Esophagus squamous epithelium (tissue), 5 donors: ENCODE measurements at regions not wholly inside any gene's neighbourhood (a gene's known extent, or its start where the extent isn't known, plus 50 kb on each side); places are given as distances from the start of the nearest gene placed in this dataset.

Source experiments
- DNase-seq: peaks from one replicate; lab custom pipeline; 2025; lab: John Stamatoyannopoulos, UW
- H3K27ac ChIP-seq, 4 donors: fragments of 200-600 bp; sonication (generic); one replicate each; pipeline ENCODE4 v1.5.1; 2016 to 2019; ENCODE audit warnings: mild to moderate bottlenecking in 1 of 4
- H3K27me3 ChIP-seq, 4 donors: fragments of 200-600 bp; sonication (generic); 1 replicate in 3 of 4; 2 replicates in 1 of 4; pipeline versions ENCODE4 v1.5.1 to v1.6.0; 2017 to 2021; ENCODE audit warnings: antibody characterized with exemption in 1 of 4
- H3K36me3 ChIP-seq, 3 donors: fragments of 200-600 bp; sonication (generic); one replicate each; pipeline ENCODE4 v1.5.1; 2016 to 2019
- H3K4me1 ChIP-seq, 3 donors: fragments of 200-600 bp; sonication (generic); one replicate each; pipeline ENCODE4 v1.5.1; 2017 to 2019
- H3K4me3 ChIP-seq, 4 donors: fragments of 200-600 bp; sonication (generic); 1 replicate in 3 of 4; 2 replicates in 1 of 4; pipeline ENCODE4 v1.5.1; 2016 to 2019; ENCODE audit warnings: mild to moderate bottlenecking in 2 of 4, moderate library complexity in 1 of 4
- H3K9me3 ChIP-seq, 3 donors: fragments of 200-600 bp; sonication (generic); one replicate each; pipeline ENCODE4 v1.5.1; 2016 to 2019
- CTCF ChIP-seq, 6 experiments: fragments of 450-650 bp in 4 of 6; fragments of 200-600 bp in 2 of 6; sonication (generic) in 2 of 6; IDR thresholded peaks; one replicate each; pipeline ENCODE4 v1.5.1; 2016 to 2019; ENCODE audit warnings: antibody characterized with exemption in 6 of 6, mild to moderate bottlenecking in 4 of 6, moderate library complexity in 4 of 6
- POLR2A ChIP-seq, 4 donors: fragments of 450-650 bp; IDR thresholded peaks; one replicate each; pipeline ENCODE4 v1.6.1; 2017; ENCODE audit warnings: antibody characterized with exemption in 4 of 4, mild to moderate bottlenecking in 4 of 4, moderate library complexity in 3 of 4
- WGBS, 2 donors: methylation state at CpG; one replicate each; pipeline ENCODE4 v1.1.5; 2018; 5-methylcytosine and 5-hydroxymethylcytosine counted together
- intact Hi-C: fragments of 100-400 bp; cut with DNase I; formaldehyde crosslinking; loops from one replicate; pipeline ENCODE4 v1.15.0; 2022
- donor health status: DM: yes; HTN: yes; CAD: no.

DNA sequence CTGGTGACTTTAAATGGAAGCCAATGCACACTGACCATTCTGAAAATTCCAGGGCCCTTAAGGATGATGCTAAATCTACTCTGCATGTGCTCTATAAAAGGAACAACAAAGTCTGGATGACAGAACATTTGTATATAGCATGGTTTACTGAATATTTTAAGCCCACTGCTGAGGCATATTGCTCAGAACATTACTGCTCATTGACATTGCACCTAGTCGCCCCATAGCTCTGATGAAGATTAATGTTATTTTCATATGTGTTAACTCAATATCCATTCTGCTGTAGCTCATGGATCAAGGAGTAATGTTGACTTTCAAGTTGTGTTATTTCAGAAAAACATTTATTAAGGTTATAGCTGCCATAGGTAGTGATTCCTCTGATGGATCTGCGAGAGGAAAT is 827.5 kb upstream of the CHAC2 start:
- intact Hi-C loops, result no loop called here
- no peaks in the 10 kb centered on the region for H3K36me3 ChIP-seq
- no peak overlapping the region for H3K27ac ChIP-seq
- no peak for DNase-seq
- H3K4me1 ChIP-seq, result no peaks in the 10 kb centered on the region
- H3K4me3 ChIP-seq, result no peak overlapping the region
- H3K27me3 ChIP-seq, result no peaks in the 10 kb centered on the region
- H3K9me3 ChIP-seq, result no peaks in the 10 kb centered on the region
- TF ChIP-seq CTCF (IDR thresholded peaks at IDR 0.05) (no peak), POLR2A (IDR thresholded peaks at IDR 0.05) (no peak)
- WGBS, 2 donors, result 77 to 88% methylated on average over 2 of the region's 2 CpGs

- H3K9me3 ChIP-seq, result no peaks in the 10 kb centered on the region
- no peak for TF ChIP-seq CTCF (IDR thresholded peaks at IDR 0.05)
- no peak for TF ChIP-seq POLR2A (IDR thresholded peaks at IDR 0.05)
- H3K4me1 ChIP-seq, result no peaks in the 10 kb centered on the region
- H3K27ac ChIP-seq, result no peak overlapping the region
- DNase-seq, result no peak
- no peaks in the 10 kb centered on the region for H3K27me3 ChIP-seq
- H3K4me3 ChIP-seq, result no peak overlapping the region
- 65 to 71% methylated on average over 2 of the region's 2 CpGs for WGBS, 2 donors
- intact Hi-C loops, result no loop called here
- H3K36me3 ChIP-seq, result no peaks in the 10 kb centered on the region
These were observed 828.4 kb upstream of the CHAC2 start for GRCh38 chr2:52939250-52939649.

DNA sequence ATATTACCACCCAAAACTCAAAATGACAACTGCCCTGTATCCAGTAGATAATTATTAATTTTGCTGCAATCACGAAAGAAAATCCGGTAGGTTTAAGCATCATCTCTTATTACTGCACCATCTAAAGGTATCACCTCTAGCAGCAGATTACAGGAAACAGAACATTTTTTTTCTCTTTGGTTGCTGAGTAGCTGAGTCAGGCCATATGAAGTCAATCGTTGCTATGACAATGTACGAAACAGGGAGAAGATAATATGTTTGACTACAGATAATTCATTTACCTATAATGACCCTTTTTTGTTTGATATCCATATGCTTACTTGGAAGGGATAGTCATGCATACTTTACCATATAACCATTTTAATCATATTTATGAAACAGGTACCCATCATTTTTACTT is 831.6 kb upstream of the CHAC2 start:
- no peak for DNase-seq
- intact Hi-C loops, result no loop called here
- no peak overlapping the region for H3K27ac ChIP-seq
- no peaks in the 10 kb centered on the region for H3K36me3 ChIP-seq
- 89 to 93% methylated on average over 4 of the region's 4 CpGs for WGBS, 2 donors
- no peaks in the 10 kb centered on the region for H3K4me1 ChIP-seq
- no peaks in the 10 kb centered on the region for H3K27me3 ChIP-seq
- H3K4me3 ChIP-seq, result no peak overlapping the region
- TF ChIP-seq POLR2A (IDR thresholded peaks at IDR 0.05) (no peak), CTCF (IDR thresholded peaks at IDR 0.05) (no peak)
- no peaks in the 10 kb centered on the region for H3K9me3 ChIP-seq

DNA sequence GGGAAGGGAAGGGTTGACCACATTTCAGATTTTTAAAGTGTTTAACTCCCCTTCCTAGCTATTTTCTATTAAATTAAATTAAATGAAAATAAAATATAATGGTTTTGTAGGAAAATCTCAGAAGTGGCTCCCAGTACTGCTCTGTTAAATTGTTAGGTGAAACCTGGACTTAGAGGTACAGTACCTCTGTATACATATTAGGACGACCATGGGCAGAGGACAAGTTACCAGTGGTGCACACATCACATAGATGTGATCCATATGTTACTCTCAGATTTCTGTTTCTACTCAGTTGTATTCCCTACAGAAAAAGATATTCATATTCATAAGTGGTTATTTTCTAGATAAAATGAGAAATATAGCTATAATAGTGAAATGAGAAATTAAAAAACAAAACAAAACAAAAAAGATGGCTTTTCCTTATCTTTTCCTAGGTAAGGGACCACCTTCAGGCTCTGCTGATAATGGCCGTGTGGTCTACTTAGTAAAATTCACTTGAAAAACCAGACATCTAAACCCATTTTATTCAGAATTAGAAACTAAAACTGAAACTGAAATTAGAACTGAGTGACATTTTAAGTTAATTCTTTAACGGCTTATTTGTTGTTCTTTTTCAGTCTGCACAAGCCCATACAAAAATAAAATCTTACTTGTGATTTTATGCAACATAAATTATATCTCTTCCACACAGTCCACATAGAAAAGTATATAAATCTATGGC is 832.5 kb upstream of the CHAC2 start:
- whole genome bisulfite sequencing, 2 donors, result 36 to 38% methylated on average over 3 of the region's 3 CpGs
- no peak for DNase-seq
- Histone ChIP-seq H3K27ac (no peak overlapping the region), H3K27me3 (no peaks in the 10 kb centered on the region), H3K36me3 (no peaks in the 10 kb centered on the region), H3K4me1 (no peaks in the 10 kb centered on the region), H3K9me3 (no peaks in the 10 kb centered on the region), H3K4me3 (no peak overlapping the region)
- no peak for TF ChIP-seq CTCF (IDR thresholded peaks at IDR 0.05)
- no peak for TF ChIP-seq POLR2A (IDR thresholded peaks at IDR 0.05)
- intact Hi-C loops, result no loop called here

DNA sequence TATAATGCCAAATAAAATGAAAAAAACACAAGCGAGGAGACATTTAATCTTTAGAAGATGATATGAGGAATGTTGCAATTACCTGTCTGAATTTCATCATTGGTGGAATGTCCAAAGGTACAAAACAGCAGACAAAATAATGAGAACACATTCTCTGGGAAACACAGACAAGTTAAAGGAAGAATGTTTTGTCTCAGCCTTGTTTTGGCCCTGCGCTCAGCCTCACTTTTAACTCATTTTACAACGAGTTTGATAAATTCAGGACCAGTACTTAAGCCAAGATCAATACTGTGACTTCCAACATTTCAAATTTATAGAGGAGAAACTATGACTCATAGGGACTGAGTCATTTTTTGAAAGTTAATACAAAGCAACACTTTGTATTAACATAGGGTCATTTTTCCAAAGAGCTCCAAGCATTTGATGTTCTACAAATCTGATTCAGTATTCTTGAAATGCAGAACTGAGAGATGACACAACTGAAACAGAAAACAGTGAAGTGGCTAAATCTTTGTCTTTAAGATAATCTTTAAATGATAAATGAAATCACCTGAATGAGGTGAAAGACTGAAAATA is 833.2 kb upstream of the CHAC2 start:
- Histone ChIP-seq H3K36me3 (no peaks in the 10 kb centered on the region), H3K9me3 (peaks cover 0 to 6% (median 0%) of the 10 kb centered on the region in 3 donors), H3K27ac (no peak overlapping the region), H3K4me3 (no peak overlapping the region), H3K4me1 (no peaks in the 10 kb centered on the region), H3K27me3 (no peaks in the 10 kb centered on the region)
- WGBS, 2 donors, result 26 to 29% methylated on average over 3 of the region's 3 CpGs
- no peak for TF ChIP-seq POLR2A (IDR thresholded peaks at IDR 0.05)
- intact Hi-C loops, result no loop called here
- DNase-seq, result no peak
